ENCODE measurements at regions not wholly inside any gene's neighbourhood (a gene's known extent, or its start where the extent isn't known, plus 50 kb on each side); places are given as distances from the start of the nearest gene placed in this dataset.

DNA sequence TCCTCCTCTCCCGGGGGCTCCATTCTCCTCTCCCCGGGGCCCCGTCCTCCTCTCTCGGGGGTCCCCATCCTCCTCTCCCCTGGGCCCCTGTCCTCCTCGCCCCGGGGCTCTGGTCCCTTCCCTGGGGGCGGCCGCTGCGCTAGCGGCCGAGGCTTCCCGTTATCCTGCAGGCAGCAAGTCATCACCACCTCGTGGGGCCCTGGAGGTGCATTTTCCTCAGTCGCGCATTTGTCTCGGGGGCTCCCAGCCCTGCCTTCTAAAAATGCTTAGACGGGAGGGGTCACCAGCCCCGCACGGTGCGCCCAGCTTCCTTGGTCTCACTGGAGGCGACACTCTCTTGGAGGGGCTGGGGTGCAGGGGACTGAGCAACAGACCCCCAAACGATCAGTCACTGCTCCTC lies 216.5 kb downstream of the QKI start:
- DNase-seq (ENCODE audit: low read depth), result no peak

DNA sequence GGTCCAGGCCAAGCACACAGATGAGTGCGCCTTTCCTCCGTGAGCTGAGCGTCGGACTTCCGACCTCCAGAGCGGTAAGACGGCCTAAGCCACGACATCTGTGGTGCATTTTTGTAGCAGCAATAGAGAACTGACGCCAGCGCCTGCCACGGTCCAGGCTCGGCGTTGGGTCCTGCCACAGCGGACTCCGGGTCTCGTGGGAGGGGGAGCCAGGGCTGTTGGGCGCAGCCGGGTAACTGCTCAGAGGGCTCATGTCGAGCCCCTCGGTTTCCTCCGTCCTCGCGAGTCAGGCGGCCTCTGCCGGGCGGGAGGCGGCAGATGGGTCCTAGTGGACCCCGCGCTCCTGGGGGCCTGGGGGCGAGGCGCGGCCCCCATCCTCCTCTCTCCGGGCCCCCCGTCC lies 216.1 kb downstream of the QKI start:
- no peak for DNase-seq (ENCODE audit: low read depth)

DNA sequence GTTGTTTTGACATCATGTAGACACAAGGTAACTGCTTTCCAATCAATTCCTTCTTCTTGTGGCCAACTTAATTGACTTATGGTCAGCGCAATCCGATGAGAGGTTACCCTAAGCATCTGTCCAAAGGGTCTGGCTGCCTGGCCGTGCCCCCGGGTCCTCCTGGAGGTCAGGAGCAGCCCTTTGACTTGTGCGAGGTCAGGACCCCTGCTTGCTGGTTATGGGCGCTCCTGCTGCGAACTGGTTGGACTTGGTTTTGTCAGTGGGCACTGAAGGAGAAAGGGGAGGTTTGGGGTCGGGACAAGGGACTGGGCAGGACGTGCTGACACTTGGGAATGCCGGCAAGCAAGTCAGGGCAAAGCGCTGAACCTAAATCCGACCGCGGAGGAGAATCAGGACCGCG lies 215.6 kb downstream of the QKI start:
- DNase-seq (ENCODE audit: low read depth), result no peak
